ENCODE measurements at regions not wholly inside any gene's neighbourhood (a gene's known extent, or its start where the extent isn't known, plus 50 kb on each side); places are given as distances from the start of the nearest gene placed in this dataset.

GRCh38 chr2:18153741-18154140 lies 275.3 kb downstream of the KCNS3 start:
- DNase-seq (ENCODE audit: low read depth in 2 of 3, low spot score in 1 of 3), result no peak

- DNase-seq (ENCODE audit: low read depth in 2 of 3, low spot score in 1 of 3), result no peak
These were observed 272.8 kb downstream of the KCNS3 start for GRCh38 chr2:18151237-18151636.

- DNase-seq (ENCODE audit: low read depth in 2 of 3, low spot score in 1 of 3), result no peak
These were observed 271.3 kb downstream of the KCNS3 start for GRCh38 chr2:18149660-18150246.

- no peak for DNase-seq (ENCODE audit: low read depth in 2 of 3, low spot score in 1 of 3)
These were observed 258.5 kb downstream of the KCNS3 start for GRCh38 chr2:18136881-18137475.

GRCh38 chr2:18133310-18133709 lies 254.8 kb downstream of the KCNS3 start:
- no peak for DNase-seq (ENCODE audit: low read depth in 2 of 3, low spot score in 1 of 3)

- DNase-seq (ENCODE audit: low read depth in 2 of 3, low spot score in 1 of 3), result no peak
These were observed 254.2 kb downstream of the KCNS3 start for GRCh38 chr2:18132697-18133096.

GRCh38 chr2:18131761-18132160 lies 253.3 kb downstream of the KCNS3 start:
- no peak for DNase-seq (ENCODE audit: low read depth in 2 of 3, low spot score in 1 of 3)

GRCh38 chr2:18129348-18129747 lies 250.9 kb downstream of the KCNS3 start:
- DNase-seq (ENCODE audit: low read depth in 2 of 3, low spot score in 1 of 3), result no peak

GRCh38 chr2:18125303-18125702 lies 246.8 kb downstream of the KCNS3 start:
- no peak for DNase-seq (ENCODE audit: low read depth in 2 of 3, low spot score in 1 of 3)

GRCh38 chr2:18124116-18124835 lies 245.8 kb downstream of the KCNS3 start:
- DNase-seq (ENCODE audit: low read depth in 2 of 3, low spot score in 1 of 3), result no peak

- no peak for DNase-seq (ENCODE audit: low read depth in 2 of 3, low spot score in 1 of 3)
These were observed 245.1 kb downstream of the KCNS3 start for GRCh38 chr2:18123577-18123976.

GRCh38 chr2:18123211-18123570 lies 244.7 kb downstream of the KCNS3 start:
- no peak for DNase-seq (ENCODE audit: low read depth in 2 of 3, low spot score in 1 of 3)

GRCh38 chr2:18122544-18123210 lies 244.2 kb downstream of the KCNS3 start:
- DNase-seq (ENCODE audit: low read depth in 2 of 3, low spot score in 1 of 3), result no peak

- DNase-seq (ENCODE audit: low read depth in 2 of 3, low spot score in 1 of 3), result no peak
These were observed 241.4 kb downstream of the KCNS3 start for GRCh38 chr2:18119883-18120282.

- DNase-seq (ENCODE audit: low read depth in 2 of 3, low spot score in 1 of 3), result no peak
These were observed 240.2 kb downstream of the KCNS3 start for GRCh38 chr2:18118703-18119102.

GRCh38 chr2:18117592-18117991 lies 239.1 kb downstream of the KCNS3 start:
- no peak for DNase-seq (ENCODE audit: low read depth in 2 of 3, low spot score in 1 of 3)

- DNase-seq (ENCODE audit: low read depth in 2 of 3, low spot score in 1 of 3), result no peak
These were observed 231.8 kb downstream of the KCNS3 start for GRCh38 chr2:18110222-18110621.

GRCh38 chr2:18106841-18107240 lies 228.4 kb downstream of the KCNS3 start:
- no peak for DNase-seq (ENCODE audit: low read depth in 2 of 3, low spot score in 1 of 3)

GRCh38 chr2:18105929-18106328 lies 227.5 kb downstream of the KCNS3 start:
- no peak for DNase-seq (ENCODE audit: low read depth in 2 of 3, low spot score in 1 of 3)

- no peak for DNase-seq (ENCODE audit: low read depth in 2 of 3, low spot score in 1 of 3)
These were observed 226.2 kb downstream of the KCNS3 start for GRCh38 chr2:18104595-18105224.

- DNase-seq (ENCODE audit: low read depth in 2 of 3, low spot score in 1 of 3), result no peak
These were observed 218.5 kb downstream of the KCNS3 start for GRCh38 chr2:18096836-18097405.

Data from stimulated activated CD4-positive, alpha-beta T cell treated with anti-CD3 and anti-CD28 coated beads, Interleukin-12 subunit alpha, Interleukin-12 subunit beta, amount 100 ng/mL, for 48 hours (primary cell).